ENCODE measurements at regions not wholly inside any gene's neighbourhood (a gene's known extent, or its start where the extent isn't known, plus 50 kb on each side); places are given as distances from the start of the nearest gene placed in this dataset.

DNA sequence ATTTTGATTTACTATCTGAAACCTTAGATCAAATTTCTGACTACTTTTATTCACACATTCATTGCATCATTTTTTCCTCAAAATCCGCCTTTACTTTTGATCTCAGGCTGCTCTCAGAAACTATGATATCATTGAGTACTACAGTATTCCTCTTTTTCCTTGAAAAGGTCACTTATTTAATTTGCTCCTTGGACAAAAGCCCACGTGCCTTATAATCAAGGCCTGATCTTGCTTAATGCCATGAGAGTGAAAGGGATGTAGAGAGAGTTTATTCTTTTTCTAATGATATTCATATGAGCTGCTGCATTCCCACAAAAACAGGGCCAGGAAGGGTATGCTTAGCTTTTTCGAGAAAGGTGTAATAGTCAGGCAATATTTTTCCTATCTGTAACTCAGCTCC, 327.0 kb downstream of the ETS1 start:
- no peaks in the 10 kb centered on the region for H3K36me3 Mint-ChIP-seq (ENCODE audit: low read depth, unreplicated experiment)
- Histone ChIP-seq H3K27me3 (ENCODE audit: insufficient read depth, low read length) (no peaks in the 10 kb centered on the region), H3K4me1 (ENCODE audit: insufficient read depth, low read length) (no peaks in the 10 kb centered on the region), H3K27ac (ENCODE audit: low read depth, low read length) (no peak overlapping the region), H3K9ac (ENCODE audit: low read length) (no peak overlapping the region), H3K9me3 (ENCODE audit: insufficient read depth, low read depth, low read length) (no peaks in the 10 kb centered on the region), H2AFZ (ENCODE audit: low read depth, low read length) (no peak overlapping the region), H3K79me2 (ENCODE audit: insufficient read depth, low read length) (no peaks in the 10 kb centered on the region), H4K20me1 (ENCODE audit: insufficient read depth, low read length) (no peaks in the 10 kb centered on the region), H3K4me3 (ENCODE audit: insufficient read depth, low read depth, low read length) (no peak overlapping the region), H3K4me2 (ENCODE audit: low read length) (no peak overlapping the region), H3K36me3 (ENCODE audit: insufficient read depth, low read length) (no peaks in the 10 kb centered on the region)
- DNase-seq (ENCODE audit: low read depth) (no peak), FAIRE-seq (no peak)
- peaks cover 2% of the 10 kb centered on the region for H3K9me3 Mint-ChIP-seq (ENCODE audit: unreplicated experiment)
- no peaks in the 10 kb centered on the region for H3K4me1 Mint-ChIP-seq (ENCODE audit: low read depth, unreplicated experiment)
- no peak overlapping the region for H3K4me3 Mint-ChIP-seq (ENCODE audit: unreplicated experiment)
- TF ChIP-seq EZH2 (IDR thresholded peaks at IDR 0.05; ENCODE audit: insufficient read depth, low read length), result no peak
- TF ChIP-seq, protein P1, sequence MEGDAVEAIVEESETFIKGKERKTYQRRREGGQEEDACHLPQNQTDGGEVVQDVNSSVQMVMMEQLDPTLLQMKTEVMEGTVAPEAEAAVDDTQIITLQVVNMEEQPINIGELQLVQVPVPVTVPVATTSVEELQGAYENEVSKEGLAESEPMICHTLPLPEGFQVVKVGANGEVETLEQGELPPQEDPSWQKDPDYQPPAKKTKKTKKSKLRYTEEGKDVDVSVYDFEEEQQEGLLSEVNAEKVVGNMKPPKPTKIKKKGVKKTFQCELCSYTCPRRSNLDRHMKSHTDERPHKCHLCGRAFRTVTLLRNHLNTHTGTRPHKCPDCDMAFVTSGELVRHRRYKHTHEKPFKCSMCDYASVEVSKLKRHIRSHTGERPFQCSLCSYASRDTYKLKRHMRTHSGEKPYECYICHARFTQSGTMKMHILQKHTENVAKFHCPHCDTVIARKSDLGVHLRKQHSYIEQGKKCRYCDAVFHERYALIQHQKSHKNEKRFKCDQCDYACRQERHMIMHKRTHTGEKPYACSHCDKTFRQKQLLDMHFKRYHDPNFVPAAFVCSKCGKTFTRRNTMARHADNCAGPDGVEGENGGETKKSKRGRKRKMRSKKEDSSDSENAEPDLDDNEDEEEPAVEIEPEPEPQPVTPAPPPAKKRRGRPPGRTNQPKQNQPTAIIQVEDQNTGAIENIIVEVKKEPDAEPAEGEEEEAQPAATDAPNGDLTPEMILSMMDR (IDR thresholded peaks at IDR 0.05; ENCODE audit: insufficient read depth, low read depth, low read length), result no peak
- no peak overlapping the region for H3K27ac Mint-ChIP-seq (ENCODE audit: unreplicated experiment)
- no peaks in the 10 kb centered on the region for H3K27me3 Mint-ChIP-seq (ENCODE audit: low read depth, unreplicated experiment)

DNA sequence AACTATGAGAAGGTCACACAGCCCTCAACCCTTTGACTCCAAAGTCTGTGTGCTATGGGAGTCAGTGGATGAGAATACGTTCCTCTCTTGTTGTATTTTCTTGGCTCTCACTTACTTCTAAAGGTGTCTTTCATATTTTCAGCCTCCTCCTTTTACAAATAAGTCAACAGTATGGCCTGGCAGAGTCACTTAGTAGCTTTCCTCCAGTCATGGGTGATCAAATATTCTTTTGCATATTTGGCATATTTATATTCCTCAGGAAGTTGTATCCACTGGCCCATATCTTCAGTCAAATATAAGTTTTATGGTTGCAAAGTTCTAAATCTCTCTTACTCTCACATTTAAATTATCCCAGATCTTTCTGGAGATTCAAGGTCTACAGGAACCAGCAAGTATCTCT, 327.5 kb downstream of the ETS1 start:
- TF ChIP-seq EZH2 (IDR thresholded peaks at IDR 0.05; ENCODE audit: insufficient read depth, low read length), result no peak
- Mint-ChIP-seq H3K27ac (ENCODE audit: unreplicated experiment) (no peak overlapping the region), H3K27me3 (ENCODE audit: low read depth, unreplicated experiment) (no peaks in the 10 kb centered on the region), H3K9me3 (ENCODE audit: unreplicated experiment) (peaks cover 2% of the 10 kb centered on the region), H3K36me3 (ENCODE audit: low read depth, unreplicated experiment) (no peaks in the 10 kb centered on the region), H3K4me3 (ENCODE audit: unreplicated experiment) (no peak overlapping the region), H3K4me1 (ENCODE audit: low read depth, unreplicated experiment) (no peaks in the 10 kb centered on the region)
- no peak overlapping the region for H2AFZ ChIP-seq (ENCODE audit: low read depth, low read length)
- H3K79me2 ChIP-seq (ENCODE audit: insufficient read depth, low read length), result no peaks in the 10 kb centered on the region
- H3K27me3 ChIP-seq (ENCODE audit: insufficient read depth, low read length), result no peaks in the 10 kb centered on the region
- H3K9ac ChIP-seq (ENCODE audit: low read length), result no peak overlapping the region
- FAIRE-seq, result no peak
- H3K4me3 ChIP-seq (ENCODE audit: insufficient read depth, low read depth, low read length), result no peak overlapping the region
- no peaks in the 10 kb centered on the region for H3K4me1 ChIP-seq (ENCODE audit: insufficient read depth, low read length)
- no peak overlapping the region for H3K27ac ChIP-seq (ENCODE audit: low read depth, low read length)
- no peak for DNase-seq (ENCODE audit: low read depth)
- no peaks in the 10 kb centered on the region for H3K36me3 ChIP-seq (ENCODE audit: insufficient read depth, low read length)
- H3K4me2 ChIP-seq (ENCODE audit: low read length), result no peak overlapping the region
- no peaks in the 10 kb centered on the region for H3K9me3 ChIP-seq (ENCODE audit: insufficient read depth, low read depth, low read length)
- no peaks in the 10 kb centered on the region for H4K20me1 ChIP-seq (ENCODE audit: insufficient read depth, low read length)

DNA sequence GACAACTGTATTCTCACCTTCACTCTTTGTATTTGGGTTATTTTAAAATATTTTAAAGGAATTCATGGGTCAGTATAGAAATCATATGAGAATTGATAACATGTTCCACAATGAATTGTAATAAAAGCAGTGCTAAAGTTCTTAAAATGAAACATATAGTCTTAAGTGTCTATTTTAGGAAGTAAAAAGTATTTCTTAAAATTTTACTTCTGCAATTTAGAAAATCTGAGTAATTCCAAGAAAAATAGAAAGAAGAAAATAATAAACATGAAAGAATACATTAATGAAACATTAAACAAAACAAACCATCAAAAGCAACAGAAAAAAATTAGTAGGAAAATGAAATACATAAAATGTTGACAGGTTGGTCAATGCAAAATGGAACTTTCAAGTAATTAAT, 332.4 kb downstream of the ETS1 start:
- Histone ChIP-seq H4K20me1 (ENCODE audit: insufficient read depth, low read length) (no peaks in the 10 kb centered on the region), H3K4me1 (ENCODE audit: insufficient read depth, low read length) (no peaks in the 10 kb centered on the region), H3K9ac (ENCODE audit: low read length) (no peak overlapping the region), H3K4me2 (ENCODE audit: low read length) (no peak overlapping the region), H3K36me3 (ENCODE audit: insufficient read depth, low read length) (no peaks in the 10 kb centered on the region), H3K9me3 (ENCODE audit: insufficient read depth, low read depth, low read length) (no peaks in the 10 kb centered on the region), H3K79me2 (ENCODE audit: insufficient read depth, low read length) (no peaks in the 10 kb centered on the region), H3K4me3 (ENCODE audit: insufficient read depth, low read depth, low read length) (no peak overlapping the region), H3K27ac (ENCODE audit: low read depth, low read length) (no peak overlapping the region), H3K27me3 (ENCODE audit: insufficient read depth, low read length) (no peaks in the 10 kb centered on the region), H2AFZ (ENCODE audit: low read depth, low read length) (no peak overlapping the region)
- no peaks in the 10 kb centered on the region for H3K36me3 Mint-ChIP-seq (ENCODE audit: low read depth, unreplicated experiment)
- no peaks in the 10 kb centered on the region for H3K27me3 Mint-ChIP-seq (ENCODE audit: low read depth, unreplicated experiment)
- H3K27ac Mint-ChIP-seq (ENCODE audit: unreplicated experiment), result no peak overlapping the region
- no peak for DNase-seq (ENCODE audit: low read depth)
- no peak for FAIRE-seq
- H3K4me1 Mint-ChIP-seq (ENCODE audit: low read depth, unreplicated experiment), result no peaks in the 10 kb centered on the region
- H3K9me3 Mint-ChIP-seq (ENCODE audit: unreplicated experiment), result no peaks in the 10 kb centered on the region
- no peak overlapping the region for H3K4me3 Mint-ChIP-seq (ENCODE audit: unreplicated experiment)
- TF ChIP-seq, protein P1 (IDR thresholded peaks at IDR 0.05; ENCODE audit: insufficient read depth, low read depth, low read length), result no peak
- no peak for TF ChIP-seq EZH2 (IDR thresholded peaks at IDR 0.05; ENCODE audit: insufficient read depth, low read length)

Data from astrocyte (in vitro differentiated cells and primary cell).